ENCODE measurements at regions not wholly inside any gene's neighbourhood (a gene's known extent, or its start where the extent isn't known, plus 50 kb on each side); places are given as distances from the start of the nearest gene placed in this dataset.
"Not testable (repeated sequence)": the region's sequence is repeated elsewhere in the genome, so short reads cannot be mapped to it uniquely, and the experiment has no call there.

GRCh38 chr6:98088537-98088936 lies 745.8 kb upstream of the POU3F2 start:
- TF ChIP-seq CTCF, POLR2A (IDR thresholded peaks at IDR 0.05): not testable (repeated sequence)

Data from testis (tissue), 2 donors.